ENCODE measurements at regions not wholly inside any gene's neighbourhood (a gene's known extent, or its start where the extent isn't known, plus 50 kb on each side); places are given as distances from the start of the nearest gene placed in this dataset.
A peak's percentile ranks its signal among the peaks of the same experiment; 100 is the strongest.
"Not testable (repeated sequence)": the region's sequence is repeated elsewhere in the genome, so short reads cannot be mapped to it uniquely, and the experiment has no call there.

GRCh38 chrX:4668802-4669536, 955.5 kb upstream of the PRKX start:
- no peak for DNase-seq

- no peak for DNase-seq
These were observed 949.6 kb upstream of the PRKX start for GRCh38 chrX:4663085-4663484.

GRCh38 chrX:4661771-4662170, 948.3 kb upstream of the PRKX start:
- no peak for DNase-seq

- no peak for DNase-seq
These were observed 943.0 kb upstream of the PRKX start for GRCh38 chrX:4656419-4656818.

GRCh38 chrX:4655743-4656142, 942.3 kb upstream of the PRKX start:
- DNase-seq: no peak

GRCh38 chrX:4642114-4642513, 928.7 kb upstream of the PRKX start:
- no peak for DNase-seq

- no peak for DNase-seq
These were observed 924.6 kb upstream of the PRKX start for GRCh38 chrX:4638036-4638435.

- DNase-seq: no peak
These were observed 914.0 kb upstream of the PRKX start for GRCh38 chrX:4627414-4627813.

- DNase-seq: no peak
These were observed 909.2 kb upstream of the PRKX start for GRCh38 chrX:4622486-4623167.

GRCh38 chrX:4613651-4614050, 900.2 kb upstream of the PRKX start:
- not testable (repeated sequence) for DNase-seq

GRCh38 chrX:4588893-4589292, 875.4 kb upstream of the PRKX start:
- no peak for DNase-seq

- no peak for DNase-seq
These were observed 875.0 kb upstream of the PRKX start for GRCh38 chrX:4588466-4588865.

- DNase-seq: no peak
These were observed 874.6 kb upstream of the PRKX start for GRCh38 chrX:4588056-4588455.

GRCh38 chrX:4579999-4580398, 866.5 kb upstream of the PRKX start:
- no peak for DNase-seq

- DNase-seq: no peak
These were observed 866.0 kb upstream of the PRKX start for GRCh38 chrX:4579480-4579879.

- no peak for DNase-seq
These were observed 859.2 kb upstream of the PRKX start for GRCh38 chrX:4572691-4573090.

- DNase-seq: no peak
These were observed 856.7 kb upstream of the PRKX start for GRCh38 chrX:4570151-4570550.

- no peak for DNase-seq
These were observed 846.7 kb upstream of the PRKX start for GRCh38 chrX:4560192-4560591.

- DNase-seq: no peak
These were observed 836.6 kb upstream of the PRKX start for GRCh38 chrX:4550018-4550417.

GRCh38 chrX:4547213-4547836, 833.9 kb upstream of the PRKX start:
- peak; percentile 40 for DNase-seq

- DNase-seq: not testable (repeated sequence)
These were observed 832.7 kb upstream of the PRKX start for GRCh38 chrX:4546178-4546577.

GRCh38 chrX:4528247-4528646, 814.8 kb upstream of the PRKX start:
- no peak for DNase-seq

GRCh38 chrX:4485912-4486311, 772.5 kb upstream of the PRKX start:
- no peak for DNase-seq

GRCh38 chrX:4484266-4484665, 770.8 kb upstream of the PRKX start:
- DNase-seq: no peak
